GM21717 (cell line): ENCODE measurements at regions not wholly inside any gene's neighbourhood (a gene's known extent, or its start where the extent isn't known, plus 50 kb on each side); places are given as distances from the start of the nearest gene placed in this dataset.

Experiments
- ATAC-seq: cut with Tn5 transposase; IDR thresholded peaks from one replicate; pipeline ENCODE4 v1.9.1; 2021; ENCODE audit warnings: mild to moderate bottlenecking, moderate library complexity; ENCODE audit not compliant: unreplicated experiment

DNA sequence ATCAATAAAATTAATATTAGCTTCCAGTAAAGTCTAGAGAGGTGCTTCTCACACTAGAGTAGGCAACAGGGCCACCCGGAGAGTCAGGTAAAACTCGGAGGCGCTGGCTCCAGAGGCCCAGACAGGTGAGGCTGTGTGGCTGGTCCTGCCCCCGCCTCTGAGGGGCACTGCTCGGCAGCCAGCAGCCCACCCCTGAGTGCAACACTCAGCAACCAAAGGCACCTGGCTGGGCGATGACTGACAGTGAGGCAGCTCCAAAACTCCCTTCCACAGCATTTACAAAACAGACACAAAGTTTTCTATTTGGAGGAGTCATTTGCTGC lies 138.8 kb upstream of the ID2 start:
- ATAC-seq, result peak; percentile 23

- ATAC-seq, result peak; percentile 72
These were observed 138.3 kb upstream of the ID2 start for GRCh38 chr2:8543383-8544170.

DNA sequence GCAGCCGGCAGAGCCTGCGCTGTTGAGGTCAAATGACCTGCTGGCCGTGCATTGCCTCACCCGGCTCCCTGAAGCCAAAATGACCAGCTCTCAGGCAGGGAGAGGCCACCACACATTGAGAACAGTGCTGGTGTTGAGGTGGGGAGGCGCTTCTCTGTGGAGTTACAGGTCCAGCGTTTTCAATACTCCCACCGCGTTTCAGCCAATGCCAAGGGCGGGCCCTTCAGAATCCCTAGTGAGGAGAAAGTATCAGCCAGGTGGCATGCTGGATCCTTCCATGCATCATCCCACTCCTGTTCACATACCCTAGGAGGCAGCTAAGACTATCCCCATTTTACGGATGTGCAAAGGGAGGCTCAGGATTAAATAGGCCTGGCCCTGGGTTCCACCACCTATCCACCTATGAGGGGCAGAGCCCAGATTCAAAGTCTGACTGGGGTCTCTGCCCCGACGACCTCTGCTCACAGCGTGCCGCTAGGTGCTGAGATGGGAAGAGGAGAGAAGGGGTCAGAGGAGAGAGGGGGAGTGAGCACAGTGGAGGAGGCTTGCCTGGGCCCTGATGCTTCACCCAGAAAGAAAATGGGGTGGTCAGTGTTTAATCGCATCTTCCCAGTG lies 137.6 kb upstream of the ID2 start:
- no peak for ATAC-seq

- ATAC-seq, result peak; percentile 63
These were observed 136.8 kb upstream of the ID2 start for GRCh38 chr2:8544786-8545694.

- ATAC-seq, result no peak
These were observed 135.9 kb upstream of the ID2 start for GRCh38 chr2:8545695-8546611.

- ATAC-seq, result no peak
These were observed 135.1 kb upstream of the ID2 start for GRCh38 chr2:8546612-8547283.

- ATAC-seq, result no peak
These were observed 134.4 kb upstream of the ID2 start for GRCh38 chr2:8547284-8548064.

DNA sequence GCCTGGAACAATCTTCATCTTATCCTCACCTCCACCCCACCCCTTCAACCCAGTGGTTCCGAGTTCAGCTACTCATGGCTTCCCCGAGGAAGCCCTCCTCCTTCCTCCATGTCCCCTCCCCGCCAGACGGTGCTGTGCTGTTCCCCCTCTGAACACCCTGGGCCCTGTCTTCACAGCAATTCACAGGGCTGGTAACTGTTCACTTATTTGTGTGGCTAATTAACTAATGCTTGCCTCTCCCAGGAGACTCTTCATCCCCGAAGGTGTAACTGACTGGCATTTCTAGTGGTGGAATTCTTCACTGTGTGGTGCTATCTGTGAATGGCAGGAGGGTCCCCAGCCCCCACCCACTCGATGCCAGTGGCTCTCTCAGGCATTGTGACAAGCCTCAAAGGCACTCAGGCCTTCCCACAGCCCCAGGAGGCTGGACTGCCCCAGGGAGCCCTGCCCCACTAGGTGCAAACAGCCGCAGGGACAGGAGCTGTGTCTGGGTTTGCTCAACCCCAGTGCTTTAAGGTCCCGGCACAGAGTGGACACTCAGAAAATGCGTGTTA lies 133.7 kb upstream of the ID2 start:
- ATAC-seq, result no peak

DNA sequence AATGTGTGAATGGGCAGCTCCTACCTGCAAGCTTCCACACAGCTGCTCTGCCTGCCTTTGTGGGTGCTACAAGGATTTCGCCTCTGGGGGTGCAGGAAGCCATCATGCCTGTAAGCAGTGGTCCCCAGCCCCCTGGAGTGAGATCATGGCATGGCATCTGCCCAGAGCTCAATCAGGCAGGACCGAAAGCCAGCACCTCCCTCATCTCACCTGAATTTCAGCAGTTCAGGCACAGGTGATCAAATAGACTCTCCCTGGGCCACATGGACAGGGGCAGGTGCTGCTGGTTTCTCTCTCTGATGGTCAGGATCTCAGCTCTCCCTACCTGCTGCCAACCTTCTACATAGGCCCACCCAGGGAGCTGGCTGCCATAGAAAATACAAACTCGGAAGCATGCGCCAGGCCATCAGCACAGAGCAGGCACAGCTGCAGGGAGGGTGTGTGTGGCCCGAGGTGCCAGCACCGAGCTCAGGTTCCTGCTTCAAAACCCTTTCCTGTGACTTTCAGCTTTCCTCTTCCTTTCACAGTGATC lies 133.2 kb upstream of the ID2 start:
- ATAC-seq, result no peak

DNA sequence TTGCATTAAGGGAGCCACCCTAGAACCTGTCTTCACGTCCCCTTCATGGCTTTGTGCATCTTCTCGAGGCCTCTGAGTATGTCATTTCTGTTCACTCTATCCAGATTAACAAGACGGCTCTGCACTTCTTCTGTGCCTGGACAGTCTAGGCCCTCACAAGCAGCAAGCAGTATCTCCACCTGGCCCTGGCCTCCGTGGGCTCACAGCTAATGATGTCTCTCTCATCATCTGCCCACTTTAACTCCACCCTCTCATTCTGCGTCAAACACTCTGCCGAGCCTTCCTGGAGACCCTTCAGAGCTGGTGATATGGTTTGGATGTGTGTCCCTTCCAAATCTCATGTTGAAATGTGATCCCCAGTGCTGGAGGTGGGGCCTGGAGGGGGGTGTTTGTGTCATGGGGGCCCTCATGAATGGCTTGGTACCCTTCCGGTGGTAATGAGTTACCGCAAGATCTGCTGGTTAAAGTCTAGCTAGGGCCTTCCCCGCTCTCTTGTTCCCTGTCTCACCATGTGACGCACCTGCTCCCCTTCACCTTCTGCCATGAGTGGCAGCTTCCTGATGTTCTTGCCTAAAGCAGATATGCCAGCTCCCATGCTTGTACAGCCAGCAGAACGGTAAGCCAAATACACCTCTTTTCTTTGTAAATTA lies 132.5 kb upstream of the ID2 start:
- ATAC-seq, result no peak

GRCh38 chr2:8549942-8550341 lies 131.9 kb upstream of the ID2 start:
- no peak for ATAC-seq

DNA sequence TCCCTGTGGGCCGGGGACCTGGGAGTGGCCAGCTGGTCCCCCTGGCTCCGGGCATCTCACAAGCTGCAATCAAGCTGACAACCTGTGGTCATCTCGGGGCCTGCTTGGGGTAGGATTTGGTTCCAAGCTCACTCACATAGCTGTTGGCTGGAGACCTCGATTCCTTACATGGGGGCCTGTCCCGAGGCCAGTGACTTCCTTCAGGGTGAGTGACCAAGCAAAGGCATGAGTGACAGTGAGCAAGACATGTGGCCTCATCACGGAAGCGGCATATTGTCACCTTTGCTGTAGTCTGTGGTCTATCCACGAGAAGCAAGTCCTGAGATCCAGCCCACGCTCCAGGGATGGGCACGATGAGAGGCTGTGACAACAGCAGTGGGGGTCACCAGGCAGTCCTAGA lies 131.4 kb upstream of the ID2 start:
- ATAC-seq, result no peak

DNA sequence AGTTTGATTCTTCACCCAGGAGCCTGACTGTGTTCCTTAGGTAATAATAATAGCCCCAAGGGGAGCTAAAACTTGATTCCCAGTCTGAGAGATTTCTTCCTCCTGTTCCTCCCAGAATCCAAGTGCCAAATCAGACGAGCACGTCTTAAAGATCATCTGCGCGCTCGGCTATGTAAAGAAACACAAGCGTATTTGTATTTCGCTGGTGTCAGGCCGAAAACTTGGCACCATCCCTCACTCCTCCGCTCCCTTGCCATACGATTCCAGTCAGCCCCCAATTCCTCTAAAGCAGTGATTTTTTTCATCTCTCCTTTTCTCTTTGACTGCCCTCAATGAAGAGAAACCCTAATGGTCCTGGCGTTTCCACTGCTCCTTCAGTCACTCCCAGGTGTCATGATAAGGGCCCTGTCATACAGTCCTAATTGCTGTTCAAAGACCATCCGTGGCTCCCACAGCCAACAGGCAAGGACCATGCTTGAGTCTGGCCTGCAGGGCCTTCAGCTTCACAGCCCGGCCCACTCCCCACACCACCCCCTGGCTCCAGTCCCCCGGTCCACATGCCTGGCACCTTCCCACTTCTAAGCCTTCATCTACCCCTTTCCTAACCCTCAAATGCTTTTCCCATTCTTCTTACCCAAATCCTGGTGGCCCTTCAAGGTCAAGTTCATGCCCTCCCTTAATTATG lies 130.8 kb upstream of the ID2 start:
- ATAC-seq, result no peak

DNA sequence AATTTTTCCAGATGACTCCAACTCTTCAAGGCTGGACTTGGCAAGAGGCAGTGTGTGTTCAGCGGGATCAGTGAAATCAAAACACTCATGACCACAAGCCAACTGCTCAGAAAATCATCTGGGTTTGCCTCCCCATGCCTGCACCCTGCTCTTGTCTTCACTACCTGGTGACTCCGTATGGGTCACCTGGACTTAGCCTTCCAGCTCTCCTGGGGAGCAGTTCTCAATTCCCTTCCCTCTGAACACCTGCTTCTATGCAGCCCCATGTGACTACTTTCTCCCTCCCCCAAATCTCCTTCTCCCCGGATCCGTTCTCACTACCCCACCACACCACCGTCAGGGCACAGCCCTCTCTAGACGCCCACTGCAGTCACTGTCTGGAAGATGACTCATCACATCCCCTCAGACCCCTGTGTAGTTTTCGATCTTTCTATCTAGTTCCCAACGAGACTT lies 130.2 kb upstream of the ID2 start:
- peak; percentile 49 for ATAC-seq

- peak; percentile 51 for ATAC-seq
These were observed 129.5 kb upstream of the ID2 start for GRCh38 chr2:8552293-8552801.

DNA sequence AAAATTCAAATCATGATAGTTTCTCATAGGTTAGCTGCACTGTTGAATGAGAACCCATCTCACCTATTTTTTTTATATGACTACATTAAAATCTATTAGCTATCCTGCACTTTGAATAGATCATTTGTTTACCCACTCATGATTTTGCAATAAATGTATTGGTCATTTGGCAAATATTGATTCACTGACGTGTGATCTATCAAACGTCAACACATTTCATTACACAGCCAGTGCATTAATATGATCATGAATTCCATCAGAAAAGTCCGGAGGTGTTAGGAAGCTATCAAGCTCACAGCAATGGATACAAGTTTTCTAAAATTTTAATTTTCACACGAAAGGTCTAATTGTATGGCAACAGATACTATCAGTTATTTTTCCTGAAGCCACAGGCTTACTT lies 128.2 kb upstream of the ID2 start:
- ATAC-seq, result no peak

GRCh38 chr2:8554296-8554806 lies 127.5 kb upstream of the ID2 start:
- ATAC-seq, result no peak
